ENCODE measurements at regions not wholly inside any gene's neighbourhood (a gene's known extent, or its start where the extent isn't known, plus 50 kb on each side); places are given as distances from the start of the nearest gene placed in this dataset.

GRCh38 chr6:22083119-22083518, 213.7 kb downstream of the PRL start:
- no peak for DNase-seq (ENCODE audit: low read depth in 1 of 2, low spot score in 1 of 2)

- no peak for DNase-seq (ENCODE audit: low read depth in 1 of 2, low spot score in 1 of 2)
These were observed 208.7 kb downstream of the PRL start for GRCh38 chr6:22087960-22088706.

GRCh38 chr6:22091424-22091948, 205.3 kb downstream of the PRL start:
- no peak for DNase-seq (ENCODE audit: low read depth in 1 of 2, low spot score in 1 of 2)

- DNase-seq (ENCODE audit: low read depth in 1 of 2, low spot score in 1 of 2) = no peak
These were observed 201.0 kb downstream of the PRL start for GRCh38 chr6:22095836-22096235.

- DNase-seq (ENCODE audit: low read depth in 1 of 2, low spot score in 1 of 2) = no peak
These were observed 198.2 kb downstream of the PRL start for GRCh38 chr6:22098601-22099031.

GRCh38 chr6:22099231-22099630, 197.6 kb downstream of the PRL start:
- no peak for DNase-seq (ENCODE audit: low read depth in 1 of 2, low spot score in 1 of 2)

- no peak for DNase-seq (ENCODE audit: low read depth in 1 of 2, low spot score in 1 of 2)
These were observed 196.9 kb downstream of the PRL start for GRCh38 chr6:22099923-22100322.

- no peak for DNase-seq (ENCODE audit: low read depth in 1 of 2, low spot score in 1 of 2)
These were observed 195.7 kb downstream of the PRL start for GRCh38 chr6:22101163-22101562.

GRCh38 chr6:22102671-22103070, 194.2 kb downstream of the PRL start:
- peak in 1 of 2 donors; percentile 1 for DNase-seq (ENCODE audit: low read depth in 1 of 2, low spot score in 1 of 2)

GRCh38 chr6:22106451-22106850, 190.4 kb downstream of the PRL start:
- DNase-seq (ENCODE audit: low read depth in 1 of 2, low spot score in 1 of 2) = no peak

- no peak for DNase-seq (ENCODE audit: low read depth in 1 of 2, low spot score in 1 of 2)
These were observed 189.9 kb downstream of the PRL start for GRCh38 chr6:22106961-22107360.

- no peak for DNase-seq (ENCODE audit: low read depth in 1 of 2, low spot score in 1 of 2)
These were observed 188.6 kb downstream of the PRL start for GRCh38 chr6:22108199-22108598.

GRCh38 chr6:22110061-22110460, 186.8 kb downstream of the PRL start:
- no peak for DNase-seq (ENCODE audit: low read depth in 1 of 2, low spot score in 1 of 2)

- DNase-seq (ENCODE audit: low read depth in 1 of 2, low spot score in 1 of 2) = no peak
These were observed 184.4 kb downstream of the PRL start for GRCh38 chr6:22112461-22112860.

GRCh38 chr6:22113026-22113766, 183.6 kb downstream of the PRL start:
- DNase-seq (ENCODE audit: low read depth in 1 of 2, low spot score in 1 of 2) = no peak

- DNase-seq (ENCODE audit: low read depth in 1 of 2, low spot score in 1 of 2) = no peak
These were observed 181.3 kb downstream of the PRL start for GRCh38 chr6:22115559-22115958.

- DNase-seq (ENCODE audit: low read depth in 1 of 2, low spot score in 1 of 2) = no peak
These were observed 179.2 kb downstream of the PRL start for GRCh38 chr6:22117631-22118030.

- no peak for DNase-seq (ENCODE audit: low read depth in 1 of 2, low spot score in 1 of 2)
These were observed 177.3 kb downstream of the PRL start for GRCh38 chr6:22119500-22119899.

- DNase-seq (ENCODE audit: low read depth in 1 of 2, low spot score in 1 of 2) = no peak
These were observed 172.1 kb downstream of the PRL start for GRCh38 chr6:22124756-22125155.

- no peak for DNase-seq (ENCODE audit: low read depth in 1 of 2, low spot score in 1 of 2)
These were observed 169.9 kb downstream of the PRL start for GRCh38 chr6:22126910-22127309.

- DNase-seq (ENCODE audit: low read depth in 1 of 2, low spot score in 1 of 2) = no peak
These were observed 167.1 kb downstream of the PRL start for GRCh38 chr6:22129751-22130150.

- no peak for DNase-seq (ENCODE audit: low read depth in 1 of 2, low spot score in 1 of 2)
These were observed 164.2 kb downstream of the PRL start for GRCh38 chr6:22132656-22133055.
